Activated CD4-positive, alpha-beta T cell treated with anti-CD3 and anti-CD28 coated beads for 4 hours (primary cell): ENCODE measurements at regions not wholly inside any gene's neighbourhood (a gene's known extent, or its start where the extent isn't known, plus 50 kb on each side); places are given as distances from the start of the nearest gene placed in this dataset.

ENCODE experiments used
- DNase-seq, 2 donors: peaks; one replicate each; pipeline ENCODE4 v3.0.0-alpha.2; 2020

DNA sequence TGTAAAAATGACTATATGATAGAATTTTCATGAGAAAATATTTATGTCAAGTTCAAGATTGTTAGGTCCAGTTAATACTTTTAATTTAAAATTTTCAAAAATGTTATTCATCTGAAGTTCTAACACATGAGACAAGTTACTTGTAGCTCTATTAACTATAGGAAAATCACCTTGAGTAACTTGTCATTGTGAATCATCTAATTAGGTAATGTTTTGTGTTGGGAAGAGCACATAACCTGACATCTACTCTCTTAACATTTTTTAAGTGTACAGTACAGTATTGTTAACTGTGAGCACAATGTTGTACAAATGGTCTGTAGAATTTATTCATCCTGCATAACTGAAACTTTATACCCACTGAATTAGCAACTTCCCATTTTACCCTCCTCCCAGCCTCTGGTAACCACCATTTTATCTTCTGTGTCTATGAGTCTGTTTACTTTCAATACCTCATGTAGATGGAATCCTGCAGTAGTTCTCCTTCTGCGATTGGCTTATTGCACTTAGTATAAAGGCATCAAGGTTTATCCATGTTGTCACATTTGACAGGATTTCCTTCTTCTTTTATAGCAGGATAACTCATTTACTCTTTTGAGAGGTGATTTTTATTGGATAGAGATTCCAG lies 54.6 kb downstream of the ARL4A start:
- DNase-seq, result no peak

GRCh38 chr7:12746211-12746610 lies 58.8 kb downstream of the ARL4A start:
- no peak for DNase-seq

GRCh38 chr7:12747687-12748306 lies 60.4 kb downstream of the ARL4A start:
- no peak for DNase-seq

- DNase-seq, result no peak
Observed at GRCh38 chr7:12749069-12749468, 61.6 kb downstream of the ARL4A start.

- no peak for DNase-seq
Observed at GRCh38 chr7:12749746-12750145, 62.3 kb downstream of the ARL4A start.

GRCh38 chr7:12751764-12752163 lies 64.3 kb downstream of the ARL4A start:
- no peak for DNase-seq

DNA sequence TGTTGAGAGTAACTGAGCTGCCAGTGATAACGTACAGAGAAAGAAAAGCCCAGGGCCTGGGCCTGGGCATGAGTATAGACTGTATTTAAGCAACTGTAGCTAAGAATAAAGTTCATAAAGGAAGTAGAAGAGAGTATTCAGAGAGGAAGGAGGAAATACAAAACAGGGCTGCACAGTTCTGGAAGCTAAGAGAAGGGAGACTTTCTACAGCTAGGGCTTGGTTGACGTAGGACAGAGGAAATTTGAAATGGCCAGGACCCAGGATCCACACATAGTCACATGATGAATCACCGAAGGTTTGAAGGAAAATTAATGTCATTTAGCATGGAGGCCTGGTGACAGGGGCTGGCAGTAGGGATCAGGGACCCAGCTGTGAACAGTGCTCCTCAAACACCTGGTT lies 66.7 kb downstream of the ARL4A start:
- DNase-seq, result no peak

DNA sequence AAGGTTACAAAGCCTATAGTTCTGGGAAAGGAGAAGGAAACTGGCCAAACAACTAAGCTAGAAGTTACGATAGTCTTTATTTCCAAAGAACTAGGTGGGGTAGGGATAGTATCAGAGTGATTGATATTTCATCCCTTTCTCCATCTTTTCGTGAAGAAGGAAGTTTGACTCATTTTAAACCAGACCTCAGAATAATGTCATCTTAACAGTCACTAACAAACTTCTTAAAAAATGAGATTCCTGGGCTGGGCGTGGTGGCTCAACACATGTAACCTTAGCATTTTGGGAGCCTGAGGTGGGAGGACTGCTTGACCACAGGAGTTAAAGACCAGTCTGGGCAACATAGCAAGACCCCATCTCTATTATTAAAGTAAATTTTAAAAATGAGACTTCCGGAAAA lies 69.4 kb downstream of the ARL4A start:
- DNase-seq, result no peak

- no peak for DNase-seq
Observed at GRCh38 chr7:12757443-12757842, 70.0 kb downstream of the ARL4A start.

GRCh38 chr7:12759151-12759550 lies 71.7 kb downstream of the ARL4A start:
- DNase-seq, result no peak

DNA sequence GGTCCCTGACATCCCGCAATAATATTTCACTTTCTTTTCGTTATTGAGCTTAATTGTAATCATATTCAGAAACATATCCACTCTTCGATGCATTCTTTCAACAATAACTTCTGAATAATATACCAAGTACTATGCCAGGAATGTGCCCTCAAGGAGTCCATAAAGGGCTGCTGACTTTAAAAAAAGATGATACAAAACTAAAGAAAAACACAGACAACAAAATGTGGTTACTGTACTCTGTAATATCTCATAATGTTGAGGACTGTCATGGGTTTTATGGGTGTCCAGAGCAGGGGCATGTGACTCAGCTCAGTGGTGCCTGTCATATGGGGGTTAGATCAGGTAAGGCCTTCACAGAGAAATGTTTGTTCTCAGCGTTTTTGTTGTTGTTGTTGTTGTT lies 73.7 kb downstream of the ARL4A start:
- DNase-seq, result no peak

DNA sequence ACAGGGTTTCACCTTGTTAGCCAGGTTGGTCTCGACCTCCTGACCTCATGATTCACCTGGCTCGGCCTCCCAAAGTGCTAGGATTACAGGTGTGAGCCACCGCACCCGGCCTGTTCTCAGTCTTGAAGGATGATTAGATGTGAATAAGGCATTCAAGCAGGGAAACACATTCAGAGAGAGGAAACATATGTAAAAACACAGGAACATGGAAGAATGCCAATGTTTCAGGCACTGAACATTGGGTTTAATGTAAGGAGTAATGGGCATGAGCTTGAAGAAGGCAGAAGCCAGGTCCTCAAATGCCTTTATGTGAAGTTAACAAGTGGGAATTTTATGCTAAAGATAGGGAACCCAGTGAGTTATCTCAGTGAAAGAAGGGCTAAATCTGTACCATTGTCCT lies 74.3 kb downstream of the ARL4A start:
- DNase-seq, result no peak

DNA sequence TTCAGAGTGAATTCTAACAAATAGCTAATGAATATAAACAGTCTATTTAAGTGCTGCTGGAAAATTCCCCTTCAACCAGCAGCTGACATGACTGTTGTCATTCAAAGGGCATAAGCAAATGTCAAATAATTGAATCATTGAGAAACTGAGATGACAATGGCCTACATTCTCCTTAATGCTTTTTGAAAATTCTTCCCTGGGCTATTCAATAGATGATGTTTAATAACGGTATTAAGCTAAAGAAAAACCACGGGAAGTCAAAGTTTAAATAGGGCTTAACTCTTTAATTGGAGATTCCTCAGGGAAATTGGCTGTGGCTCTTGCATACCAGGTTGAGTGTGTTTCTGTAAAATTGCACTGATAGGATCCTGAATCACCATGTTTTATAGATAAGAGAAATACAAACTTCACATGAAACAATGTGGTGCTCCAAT lies 77.0 kb downstream of the ARL4A start:
- no peak for DNase-seq

GRCh38 chr7:12765431-12766100 lies 78.1 kb downstream of the ARL4A start:
- no peak for DNase-seq

- no peak for DNase-seq
Observed at GRCh38 chr7:12766416-12766815, 79.0 kb downstream of the ARL4A start.

DNA sequence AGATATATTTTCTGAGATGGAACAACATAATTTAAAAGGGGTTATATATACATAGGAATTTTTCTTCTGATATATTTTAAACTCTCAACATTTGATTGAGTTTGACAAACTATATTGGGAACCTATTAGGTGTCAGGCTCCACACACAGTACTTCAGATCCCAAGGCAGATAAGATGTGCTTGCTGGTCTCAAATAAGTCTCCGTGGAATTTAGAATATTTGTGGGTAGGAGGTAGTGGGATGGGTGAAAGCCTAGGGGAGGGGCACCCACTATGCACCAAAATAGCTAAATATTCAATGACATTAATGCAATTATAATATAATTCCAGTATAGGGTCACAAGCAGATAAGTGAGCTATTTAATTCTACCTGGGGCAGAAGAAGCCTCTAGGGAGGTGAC lies 81.5 kb downstream of the ARL4A start:
- no peak for DNase-seq

DNA sequence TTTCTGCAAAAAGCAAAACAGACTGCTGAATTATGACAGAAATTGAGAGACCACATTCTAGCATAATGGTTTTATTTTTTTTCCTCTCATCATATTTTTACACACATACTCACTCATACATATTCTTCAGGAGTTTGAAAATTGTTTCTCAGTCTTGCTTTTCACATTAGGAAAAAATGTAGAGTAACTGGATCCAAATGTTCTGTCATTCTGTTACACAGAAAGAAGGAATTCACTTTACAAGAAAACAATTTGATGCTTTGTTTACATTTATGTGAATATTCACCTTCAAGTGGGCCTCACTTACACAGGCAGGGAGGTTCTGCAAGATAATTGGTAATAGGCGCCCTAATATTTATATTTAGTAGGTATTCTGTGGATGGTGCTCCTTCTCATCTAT lies 82.0 kb downstream of the ARL4A start:
- no peak for DNase-seq

- no peak for DNase-seq
Observed at GRCh38 chr7:12770227-12770975, 83.0 kb downstream of the ARL4A start.

- no peak for DNase-seq
Observed at GRCh38 chr7:12771378-12771877, 84.0 kb downstream of the ARL4A start.

DNA sequence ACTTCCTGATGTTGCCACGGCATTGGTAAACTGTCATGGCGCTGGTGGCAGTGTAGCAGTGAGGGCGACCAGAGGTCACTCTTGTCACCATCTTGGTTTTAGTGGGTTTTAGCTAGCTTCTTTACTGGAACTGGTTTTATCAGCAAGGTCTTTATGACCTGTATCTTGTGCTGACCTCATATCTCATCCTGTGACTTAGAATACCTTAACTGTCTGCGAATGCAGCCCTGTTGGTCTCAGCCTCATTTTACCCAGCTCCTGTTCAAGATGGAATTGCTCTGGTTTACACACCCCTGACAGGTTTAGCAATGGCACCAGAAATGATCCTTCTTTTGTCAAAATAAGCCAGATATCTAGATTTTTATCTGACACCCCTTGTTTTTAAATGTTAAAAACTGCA lies 85.3 kb downstream of the ARL4A start:
- no peak for DNase-seq

DNA sequence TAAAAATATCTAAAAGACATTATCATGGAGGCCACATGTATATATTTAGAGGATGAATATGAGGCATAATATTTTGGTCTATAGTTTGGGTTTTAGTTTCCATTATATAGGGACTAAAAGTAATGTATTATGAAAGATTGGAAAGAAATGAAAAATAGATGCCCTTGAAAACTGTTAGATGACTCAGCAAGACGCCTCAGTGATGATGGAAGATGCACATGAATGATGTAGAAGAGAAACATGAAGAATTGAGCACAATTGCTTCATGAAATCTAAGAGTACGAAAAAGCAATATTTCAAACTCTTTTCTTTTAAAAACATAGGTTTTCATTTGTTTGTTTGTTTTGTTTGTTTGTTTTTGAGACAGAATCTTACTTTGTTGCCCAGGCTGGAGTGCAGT lies 89.8 kb downstream of the ARL4A start:
- DNase-seq, result no peak

DNA sequence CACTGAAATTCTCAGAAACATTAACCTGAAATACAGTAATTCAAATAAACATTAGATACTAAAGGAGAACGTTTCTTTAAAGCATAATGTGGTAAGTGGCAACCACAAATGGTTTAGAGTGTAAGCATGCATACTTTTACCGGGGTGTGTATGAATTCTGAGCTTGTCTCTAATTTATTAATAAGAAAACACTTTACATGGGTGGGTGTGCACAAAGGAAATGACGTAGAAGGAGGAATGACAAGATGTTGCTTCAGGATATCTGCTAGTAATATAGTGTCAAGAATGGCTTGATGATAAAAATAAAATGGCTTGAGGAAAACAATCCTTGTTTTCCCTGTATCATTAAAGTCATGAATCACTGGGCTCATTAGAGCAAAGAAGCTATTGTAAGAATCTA lies 92.5 kb downstream of the ARL4A start:
- DNase-seq, result no peak

GRCh38 chr7:12783421-12784095 lies 96.1 kb downstream of the ARL4A start:
- DNase-seq, result no peak
